ENCODE measurements at regions not wholly inside any gene's neighbourhood (a gene's known extent, or its start where the extent isn't known, plus 50 kb on each side); places are given as distances from the start of the nearest gene placed in this dataset.

GRCh38 chr4:129189630-129190029, 93.7 kb downstream of the C4orf33 start:
- TF ChIP-seq CTCF (conservative IDR thresholded peaks at IDR 0.05; ENCODE audit: low read depth, low read length) (no peak), EZH2 (IDR thresholded peaks at IDR 0.05; ENCODE audit: borderline replicate concordance, low read depth, low read length, poor library complexity, severe bottlenecking) (no peak)

All from A673 (cell line).